ENCODE measurements at regions not wholly inside any gene's neighbourhood (a gene's known extent, or its start where the extent isn't known, plus 50 kb on each side); places are given as distances from the start of the nearest gene placed in this dataset.

DNA sequence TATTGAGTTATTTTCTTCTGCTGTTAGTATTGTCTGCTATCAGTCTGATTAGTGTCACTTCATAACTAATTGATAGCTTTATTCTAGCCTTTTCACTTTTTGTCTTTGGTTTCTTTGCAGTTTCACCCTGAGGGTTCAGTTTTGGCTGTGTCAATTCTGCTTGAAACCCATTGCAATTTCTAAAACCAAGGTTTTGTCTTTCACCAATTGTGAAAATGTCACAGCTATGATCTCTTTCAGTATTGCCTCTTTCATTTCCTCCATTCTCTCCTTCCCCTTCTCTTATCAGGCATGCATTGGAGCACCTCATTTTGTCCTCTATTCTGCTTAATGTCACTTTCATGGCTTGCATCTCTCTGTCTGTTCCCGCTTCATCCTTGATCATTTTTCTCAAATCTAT lies 248.1 kb downstream of the YTHDC2 start:
- TF ChIP-seq CTCF (IDR thresholded peaks at IDR 0.05 in 4 of 5, conservative IDR thresholded peaks at IDR 0.05 in 1 of 5) (no peak), POLR2A (IDR thresholded peaks at IDR 0.05) (no peak)
